Vagina (tissue), 2 donors: ENCODE measurements at regions not wholly inside any gene's neighbourhood (a gene's known extent, or its start where the extent isn't known, plus 50 kb on each side); places are given as distances from the start of the nearest gene placed in this dataset.

ENCODE experiments used
- DNase-seq, 2 donors: peaks; one replicate each; pipeline ENCODE4 v3.0.0-alpha.2; 2017; ENCODE audit errors: extremely low spot score in 2 of 2
- H3K27ac ChIP-seq: fragments of 200-600 bp; sonication (generic); one replicate; pipeline ENCODE4 v1.5.1; 2019
- H3K27me3 ChIP-seq: fragments of 200-600 bp; sonication (generic); one replicate; pipeline ENCODE4 v1.5.1; 2019
- H3K36me3 ChIP-seq, 2 donors: fragments of 200-600 bp; sonication (generic); one replicate each; pipeline ENCODE4 v1.5.1; 2017 to 2019
- H3K4me1 ChIP-seq: fragments of 200-600 bp; sonication (generic); one replicate; pipeline ENCODE4 v1.5.1; 2019
- H3K4me3 ChIP-seq, 2 donors: fragments of 200-600 bp; sonication (generic); 1 replicate in 1 of 2; 2 replicates in 1 of 2; pipeline ENCODE4 v1.5.1; 2016 to 2019
- H3K9me3 ChIP-seq: fragments of 200-600 bp; sonication (generic); one replicate; pipeline ENCODE4 v1.5.1; 2019
- POLR2A ChIP-seq, 2 donors: fragments of 450-650 bp; IDR thresholded peaks; one replicate each; pipeline ENCODE4 v1.6.1; 2017; ENCODE audit warnings: antibody characterized with exemption in 2 of 2, mild to moderate bottlenecking in 2 of 2, moderate library complexity in 2 of 2
- POLR2AphosphoS5 ChIP-seq, 2 donors: sonication (generic); formaldehyde crosslinking; IDR thresholded peaks; one replicate each; pipeline ENCODE4 v1.9.0; 2017; ENCODE audit warnings: antibody characterized with exemption in 2 of 2, mild to moderate bottlenecking in 2 of 2, low read depth in 1 of 2; ENCODE audit not compliant: insufficient read depth in 1 of 2
- intact Hi-C: fragments of 100-400 bp; cut with DNase I; formaldehyde crosslinking; loops from one replicate; pipeline ENCODE4 v1.15.1; 2023
- TF ChIP-seq, protein P1 (sequence below), 3 experiments: fragments of 450-650 bp in 2 of 3; fragments of 200-600 bp in 1 of 3; sonication (generic) in 1 of 3; IDR thresholded peaks; one replicate each; pipeline ENCODE4 v1.5.1; 2017 to 2019; ENCODE audit warnings: antibody characterized with exemption in 3 of 3, mild to moderate bottlenecking in 2 of 3, moderate library complexity in 2 of 3

DNA sequence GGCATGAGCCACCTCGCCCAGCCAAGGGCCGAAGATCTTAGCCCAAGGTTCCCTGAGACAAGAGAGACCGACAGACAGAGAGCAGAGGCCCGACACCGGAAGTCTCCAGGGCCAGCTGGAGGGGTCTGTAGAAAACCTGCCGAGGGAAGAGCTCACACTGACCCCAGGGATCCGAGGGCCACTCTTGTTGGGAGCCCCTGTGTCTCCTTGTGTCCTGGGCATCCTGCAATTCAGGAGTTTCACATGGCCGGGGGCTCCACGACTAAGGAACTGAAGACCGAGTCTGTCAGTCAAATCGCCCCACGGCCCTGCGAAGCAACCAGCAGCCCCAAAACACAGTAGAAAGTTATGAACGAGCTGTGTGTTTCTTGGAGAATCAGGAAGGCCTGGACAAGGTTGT, 1482.0 kb downstream of the BRD1 start:
- no peaks in the 10 kb centered on the region for H3K9me3 ChIP-seq
- no peak overlapping the region for H3K27ac ChIP-seq
- no peaks in the 10 kb centered on the region for H3K36me3 ChIP-seq
- no peaks in the 10 kb centered on the region for H3K4me1 ChIP-seq
- no peak for DNase-seq
- H3K27me3 ChIP-seq, result no peaks in the 10 kb centered on the region
- H3K4me3 ChIP-seq, result no peak overlapping the region
- intact Hi-C loops, result no loop called here
- no peak for TF ChIP-seq POLR2AphosphoS5 (IDR thresholded peaks at IDR 0.05; ENCODE audit: insufficient read depth in 1 of 2, low read depth in 1 of 2)
- TF ChIP-seq POLR2A (IDR thresholded peaks at IDR 0.05), result no peak
- TF ChIP-seq, protein P1, sequence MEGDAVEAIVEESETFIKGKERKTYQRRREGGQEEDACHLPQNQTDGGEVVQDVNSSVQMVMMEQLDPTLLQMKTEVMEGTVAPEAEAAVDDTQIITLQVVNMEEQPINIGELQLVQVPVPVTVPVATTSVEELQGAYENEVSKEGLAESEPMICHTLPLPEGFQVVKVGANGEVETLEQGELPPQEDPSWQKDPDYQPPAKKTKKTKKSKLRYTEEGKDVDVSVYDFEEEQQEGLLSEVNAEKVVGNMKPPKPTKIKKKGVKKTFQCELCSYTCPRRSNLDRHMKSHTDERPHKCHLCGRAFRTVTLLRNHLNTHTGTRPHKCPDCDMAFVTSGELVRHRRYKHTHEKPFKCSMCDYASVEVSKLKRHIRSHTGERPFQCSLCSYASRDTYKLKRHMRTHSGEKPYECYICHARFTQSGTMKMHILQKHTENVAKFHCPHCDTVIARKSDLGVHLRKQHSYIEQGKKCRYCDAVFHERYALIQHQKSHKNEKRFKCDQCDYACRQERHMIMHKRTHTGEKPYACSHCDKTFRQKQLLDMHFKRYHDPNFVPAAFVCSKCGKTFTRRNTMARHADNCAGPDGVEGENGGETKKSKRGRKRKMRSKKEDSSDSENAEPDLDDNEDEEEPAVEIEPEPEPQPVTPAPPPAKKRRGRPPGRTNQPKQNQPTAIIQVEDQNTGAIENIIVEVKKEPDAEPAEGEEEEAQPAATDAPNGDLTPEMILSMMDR (IDR thresholded peaks at IDR 0.05), result no peak

DNA sequence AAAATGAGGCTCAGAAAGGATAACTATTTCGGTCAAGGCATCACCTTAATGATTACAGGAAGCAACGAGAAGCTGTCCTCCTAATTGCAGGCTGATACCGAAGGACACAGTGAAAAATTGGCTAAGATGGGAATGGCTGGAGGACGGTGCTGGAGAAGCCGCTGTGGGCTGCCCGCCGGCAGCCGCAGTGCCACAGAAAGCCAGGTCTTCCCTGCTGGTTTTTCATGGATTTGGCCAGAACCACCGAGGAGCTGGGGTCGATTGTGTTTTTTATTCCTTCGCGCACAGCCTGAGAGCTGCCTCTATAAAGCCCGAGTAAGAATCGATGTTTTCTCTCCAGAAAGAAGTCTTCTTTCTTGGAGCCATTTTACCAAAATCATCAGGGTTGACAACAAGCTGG, 1484.2 kb downstream of the BRD1 start:
- H3K36me3 ChIP-seq, result no peaks in the 10 kb centered on the region
- intact Hi-C loops, result no loop called here
- no peak overlapping the region for H3K27ac ChIP-seq
- H3K9me3 ChIP-seq, result no peaks in the 10 kb centered on the region
- no peak overlapping the region for H3K4me3 ChIP-seq
- TF ChIP-seq, protein P1 (IDR thresholded peaks at IDR 0.05), result no peak
- no peaks in the 10 kb centered on the region for H3K4me1 ChIP-seq
- no peaks in the 10 kb centered on the region for H3K27me3 ChIP-seq
- DNase-seq, result no peak

DNA sequence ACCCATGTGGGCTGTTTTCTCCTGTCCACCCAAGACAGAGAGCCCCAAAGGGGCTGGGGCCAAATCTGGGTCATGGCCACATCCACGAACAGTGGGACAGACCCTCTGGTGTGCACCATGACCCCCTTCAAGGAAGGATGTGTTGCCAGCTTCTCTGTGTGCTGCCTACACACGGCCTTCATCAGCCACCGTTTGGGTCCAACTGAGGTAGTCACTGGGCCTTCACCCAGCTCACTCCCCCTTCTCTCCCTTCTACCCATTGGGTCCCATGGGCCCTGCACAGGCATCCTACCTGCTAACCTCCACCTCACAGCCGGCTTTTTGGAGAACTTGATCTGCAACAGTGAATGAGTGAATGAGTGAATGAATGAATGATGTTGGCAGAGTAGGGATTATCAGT, 1484.9 kb downstream of the BRD1 start:
- Histone ChIP-seq H3K9me3 (no peaks in the 10 kb centered on the region), H3K27ac (no peak overlapping the region), H3K36me3 (no peaks in the 10 kb centered on the region), H3K27me3 (no peaks in the 10 kb centered on the region), H3K4me1 (no peaks in the 10 kb centered on the region), H3K4me3 (no peak overlapping the region)
- no peak for DNase-seq
- intact Hi-C loops, result no loop called here
- TF ChIP-seq POLR2AphosphoS5 (IDR thresholded peaks at IDR 0.05; ENCODE audit: insufficient read depth in 1 of 2, low read depth in 1 of 2) (no peak), POLR2A (IDR thresholded peaks at IDR 0.05) (no peak)
- TF ChIP-seq, protein P1 (IDR thresholded peaks at IDR 0.05), result no peak

DNA sequence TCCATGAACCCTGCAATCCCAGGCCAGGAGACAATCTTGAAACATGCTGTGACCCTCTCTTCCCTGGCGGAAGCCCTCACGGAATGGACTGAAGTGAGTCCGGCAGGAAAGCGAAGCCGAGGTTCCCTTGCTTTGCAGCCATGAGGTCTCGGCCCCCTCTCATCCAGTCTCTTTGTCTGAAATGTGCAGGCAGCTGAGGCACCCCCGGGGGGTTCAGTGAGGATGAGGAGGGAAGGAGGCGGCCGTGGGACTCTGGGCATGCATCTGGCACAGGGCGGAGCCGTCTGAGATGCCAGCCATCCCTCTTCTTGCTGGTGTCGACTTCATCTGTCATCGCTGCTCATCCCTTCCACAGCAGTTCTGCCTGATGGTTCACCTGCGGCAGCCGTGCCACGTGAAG, 1485.7 kb downstream of the BRD1 start:
- Histone ChIP-seq H3K9me3 (no peaks in the 10 kb centered on the region), H3K27ac (no peak overlapping the region), H3K36me3 (no peaks in the 10 kb centered on the region), H3K4me3 (no peak overlapping the region), H3K4me1 (no peaks in the 10 kb centered on the region), H3K27me3 (no peaks in the 10 kb centered on the region)
- TF ChIP-seq, protein P1 (IDR thresholded peaks at IDR 0.05), result no peak
- TF ChIP-seq POLR2A (IDR thresholded peaks at IDR 0.05) (no peak), POLR2AphosphoS5 (IDR thresholded peaks at IDR 0.05; ENCODE audit: insufficient read depth in 1 of 2, low read depth in 1 of 2) (no peak)
- no peak for DNase-seq
- intact Hi-C loops, result no loop called here

DNA sequence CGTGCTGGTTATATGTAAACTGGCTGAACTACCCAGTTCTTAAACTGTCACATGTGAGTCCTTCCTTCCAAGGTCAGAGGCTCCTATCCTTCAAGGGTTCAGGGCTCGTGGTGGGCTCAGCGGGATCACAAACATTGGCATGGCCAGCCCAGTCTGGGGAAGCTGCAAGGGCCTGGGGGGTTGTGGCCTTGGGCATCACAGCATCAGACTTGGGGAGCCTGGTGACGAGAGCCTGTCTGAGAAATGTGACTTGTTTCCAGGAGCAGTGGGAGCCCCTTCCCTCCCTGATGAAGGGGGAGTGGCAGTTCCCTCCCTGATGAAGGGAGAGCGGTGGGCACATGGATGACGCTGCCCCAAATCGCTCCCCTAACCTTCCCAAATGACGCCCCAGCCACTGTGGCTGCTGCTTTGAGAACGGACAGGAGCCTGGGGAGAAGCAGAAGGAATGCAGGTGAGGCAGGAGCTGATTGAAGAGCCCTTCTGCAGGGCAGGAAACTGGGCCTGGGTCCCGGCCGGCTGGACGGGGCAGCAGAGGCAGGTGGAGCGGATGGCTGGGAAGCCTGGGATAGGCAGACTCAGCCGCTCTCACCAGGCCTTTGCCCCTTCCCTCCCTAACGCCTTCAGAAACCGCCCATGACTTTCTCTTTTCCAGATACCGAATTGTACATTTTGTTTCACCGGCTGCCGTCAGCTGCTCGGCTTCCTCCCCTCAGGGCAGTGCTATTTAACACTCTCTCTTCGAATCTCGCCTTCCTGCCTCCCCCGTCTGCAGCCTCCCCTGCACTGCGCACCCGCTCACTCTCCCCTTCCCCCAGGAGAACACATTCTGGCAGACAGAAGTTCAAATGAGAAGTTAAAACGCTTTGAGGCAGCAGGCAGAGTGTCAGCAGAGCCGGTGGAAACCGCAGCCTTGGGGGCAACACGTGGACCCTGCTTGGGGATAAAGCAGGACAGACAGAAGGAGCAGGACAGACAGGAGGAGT, 1486.7 kb downstream of the BRD1 start:
- no peak for TF ChIP-seq POLR2AphosphoS5 (IDR thresholded peaks at IDR 0.05; ENCODE audit: insufficient read depth in 1 of 2, low read depth in 1 of 2)
- TF ChIP-seq, protein P1 (IDR thresholded peaks at IDR 0.05), result no peak
- TF ChIP-seq POLR2A (IDR thresholded peaks at IDR 0.05), result no peak
- intact Hi-C loops, result no loop called here
- no peak for DNase-seq
- Histone ChIP-seq H3K36me3 (no peaks in the 10 kb centered on the region), H3K4me3 (no peak overlapping the region), H3K9me3 (no peaks in the 10 kb centered on the region), H3K27me3 (no peaks in the 10 kb centered on the region), H3K27ac (no peak overlapping the region), H3K4me1 (no peaks in the 10 kb centered on the region)
